H1 (cell line): ENCODE measurements at regions not wholly inside any gene's neighbourhood (a gene's known extent, or its start where the extent isn't known, plus 50 kb on each side); places are given as distances from the start of the nearest gene placed in this dataset.

ENCODE experiments used
- CTCF ChIA-PET: fragments of 300-600 bp; sonication (Branson Sonifier 250); formaldehyde crosslinking; loops from one replicate; lab custom pipeline; 2021; ENCODE audit not compliant: partially characterized antibody; lab: Charles Lee
- POLR2A ChIA-PET: fragments of 300-600 bp; sonication (Branson Sonifier 250); formaldehyde crosslinking; loops from one replicate; lab custom pipeline; 2021; ENCODE audit warnings: inconsistent platforms; ENCODE audit not compliant: partially characterized antibody; lab: Charles Lee
- DNase-seq, 2 experiments: peaks; one replicate each; pipeline versions ENCODE4 v3.0.0 to v3.0.0-alpha.2; 2010 to 2022; ENCODE audit warnings: low spot score in 2 of 2, low read depth in 1 of 2, mixed read lengths in 1 of 2
- FAIRE-seq: peaks from 2 replicates; lab custom pipeline; 2011; peaks lifted over from hg19 to GRCh38; lab: Jason Lieb, UNC
- H2AFZ ChIP-seq: 2 replicates; pipeline ENCODE4 v1.8.1; 2012; ENCODE audit warnings: low read length, inconsistent platforms
- H2AK5ac ChIP-seq: 2 replicates; pipeline ENCODE4 v1.6.1; 2013; ENCODE audit warnings: low read depth, low read length
- H2BK120ac ChIP-seq: replicated peaks from 2 replicates; pipeline ENCODE3; 2013; ENCODE audit warnings: low read depth, low read length, inconsistent platforms
- H2BK12ac ChIP-seq: 2 replicates; pipeline ENCODE4 v1.6.1; 2013; ENCODE audit warnings: low read depth, low read length
- H2BK15ac ChIP-seq: 2 replicates; pipeline ENCODE4 v1.6.1; 2013; ENCODE audit warnings: low read length
- H2BK20ac ChIP-seq: 2 replicates; pipeline ENCODE4 v1.6.1; 2013; ENCODE audit warnings: low read length
- H2BK5ac ChIP-seq: 2 replicates; pipeline ENCODE4 v1.6.1; 2013; ENCODE audit warnings: low read depth, low read length
- H3K14ac ChIP-seq: 2 replicates; pipeline ENCODE4 v1.6.1; 2013; ENCODE audit warnings: inconsistent platforms; ENCODE audit not compliant: insufficient read length
- H3K18ac ChIP-seq: 2 replicates; pipeline ENCODE4 v1.6.1; 2013; ENCODE audit warnings: low read length; ENCODE audit errors: extremely low read depth
- H3K23ac ChIP-seq: 2 replicates; pipeline ENCODE4 v1.6.1; 2013; ENCODE audit warnings: inconsistent platforms; ENCODE audit not compliant: insufficient read length
- H3K23me2 ChIP-seq: 2 replicates; pipeline ENCODE4 v1.6.1; 2013; ENCODE audit warnings: low read depth, low read length
- H3K27ac ChIP-seq: 2 replicates; pipeline ENCODE4 v1.6.1; 2011; ENCODE audit warnings: low read depth, low read length, inconsistent platforms
- H3K27me3 ChIP-seq, 4 experiments: replicated peaks in 1 of 4; 1 replicate in 1 of 4; 2 replicates in 3 of 4; pipeline versions ENCODE4 v1.6.1 to v1.8.1; 2011 to 2013; ENCODE audit warnings: low read length in 3 of 4, mild to moderate bottlenecking in 3 of 4, inconsistent platforms in 2 of 4, mixed read lengths in 2 of 4, moderate library complexity in 1 of 4; ENCODE audit not compliant: control insufficient read depth in 3 of 4, insufficient read depth in 3 of 4; ENCODE audit errors: extremely low read depth in 1 of 4
- H3K36me3 ChIP-seq, 4 experiments: 2 replicates each; pipeline versions ENCODE4 v1.6.1 to v1.8.1; 2011 to 2013; ENCODE audit warnings: mild to moderate bottlenecking in 4 of 4, low read length in 3 of 4, moderate library complexity in 2 of 4, control low read depth in 1 of 4, inconsistent platforms in 1 of 4; ENCODE audit not compliant: insufficient read depth in 4 of 4, control insufficient read depth in 2 of 4
- H3K4ac ChIP-seq: replicated peaks from 2 replicates; pipeline ENCODE3; 2013; ENCODE audit warnings: low read length, low read depth, mixed read lengths, inconsistent platforms; ENCODE audit not compliant: insufficient read length
- H3K4me1 ChIP-seq, 4 experiments: replicated peaks in 1 of 4; 1 replicate in 1 of 4; 2 replicates in 3 of 4; pipeline versions ENCODE4 v1.6.1 to v1.8.1; 2011 to 2013; ENCODE audit warnings: low read length in 3 of 4, inconsistent platforms in 2 of 4, mixed read lengths in 1 of 4; ENCODE audit not compliant: insufficient read depth in 4 of 4, control insufficient read depth in 3 of 4
- H3K4me2 ChIP-seq, 2 experiments: 2 replicates each; pipeline versions ENCODE4 v1.6.1 to v1.8.1; 2011 to 2013; ENCODE audit warnings: low read depth in 2 of 2, low read length in 2 of 2, control low read depth in 1 of 2, inconsistent platforms in 1 of 2, mild to moderate bottlenecking in 1 of 2; ENCODE audit not compliant: insufficient read depth in 1 of 2
- H3K4me3 ChIP-seq, 4 experiments: fragments of 200-600, 300-600 bp in 1 of 4; sonication (generic), shearing (Covaris generic), sonication (Bioruptor Twin) in 1 of 4; 2 replicates each; pipeline versions ENCODE4 v1.5.1 to v1.8.1; 2011 to 2016; ENCODE audit warnings: low read length in 4 of 4, low read depth in 3 of 4, control low read depth in 2 of 4, inconsistent platforms in 2 of 4, mild to moderate bottlenecking in 2 of 4, mixed read lengths in 1 of 4, moderate library complexity in 1 of 4; ENCODE audit not compliant: insufficient read depth in 2 of 4; ENCODE audit errors: extremely low read depth in 1 of 4
- H3K56ac ChIP-seq: replicated peaks from 2 replicates; pipeline ENCODE3; 2013; ENCODE audit warnings: low read depth, mild to moderate bottlenecking, mixed read lengths, low read length, inconsistent platforms; ENCODE audit not compliant: insufficient read length
- H3K79me1 ChIP-seq: 2 replicates; pipeline ENCODE4 v1.6.1; 2013; ENCODE audit warnings: low read depth, low read length, control low read depth
- H3K79me2 ChIP-seq, 2 experiments: 2 replicates each; pipeline versions ENCODE4 v1.6.1 to v1.8.1; 2012 to 2013; ENCODE audit warnings: low read length in 2 of 2, mild to moderate bottlenecking in 2 of 2, inconsistent platforms in 1 of 2; ENCODE audit not compliant: insufficient read depth in 2 of 2, control insufficient read depth in 1 of 2
- H3K9ac ChIP-seq, 4 experiments: replicated peaks in 1 of 4; 1 replicate in 1 of 4; 2 replicates in 3 of 4; pipeline versions ENCODE4 v1.6.1 to v1.8.1; 2011 to 2013; ENCODE audit warnings: low read depth in 3 of 4, low read length in 3 of 4, control low read depth in 2 of 4, mild to moderate bottlenecking in 2 of 4, moderate library complexity in 2 of 4, inconsistent platforms in 1 of 4; ENCODE audit errors: extremely low read depth in 1 of 4
- H3K9me3 ChIP-seq, 2 experiments: 2 replicates each; pipeline versions ENCODE4 v1.6.1 to v1.8.1; 2012 to 2013; ENCODE audit warnings: mild to moderate bottlenecking in 2 of 2, moderate library complexity in 2 of 2, control low read depth in 1 of 2, inconsistent platforms in 1 of 2, low read depth in 1 of 2, low read length in 1 of 2, mixed read lengths in 1 of 2; ENCODE audit not compliant: insufficient read depth in 2 of 2
- H4K20me1 ChIP-seq, 2 experiments: replicated peaks in 1 of 2; 2 replicates each; pipeline versions ENCODE3 to v1.8.1; 2011 to 2013; ENCODE audit warnings: inconsistent platforms in 2 of 2, low read length in 2 of 2, mild to moderate bottlenecking in 1 of 2; ENCODE audit not compliant: insufficient read depth in 2 of 2, control insufficient read depth in 1 of 2
- H4K5ac ChIP-seq: 2 replicates; pipeline ENCODE4 v1.6.1; 2013; ENCODE audit warnings: low read length, low read depth, mixed read lengths, inconsistent platforms; ENCODE audit not compliant: insufficient read length
- H4K8ac ChIP-seq: 2 replicates; pipeline ENCODE4 v1.8.0; 2013; ENCODE audit warnings: mild to moderate bottlenecking, moderate library complexity, low read length, inconsistent platforms; ENCODE audit not compliant: insufficient read depth; ENCODE audit errors: extremely low read depth
- H4K91ac ChIP-seq: replicated peaks from 2 replicates; pipeline ENCODE3; 2013; ENCODE audit warnings: low read length, mixed read lengths, inconsistent platforms; ENCODE audit not compliant: insufficient read length
- RXRA ChIP-seq: IDR thresholded peaks from 2 replicates; pipeline ENCODE4 v1.6.1; 2011; ENCODE audit warnings: low read depth, mild to moderate bottlenecking, low read length, moderate library complexity; ENCODE audit not compliant: insufficient read depth
- TEAD4 ChIP-seq: IDR thresholded peaks from 2 replicates; pipeline ENCODE4 v1.6.1; 2012; ENCODE audit warnings: low read depth, low read length, inconsistent platforms, mixed read lengths
- WGBS, 2 experiments: shearing (Covaris generic) in 1 of 2; methylation state at CpG; one replicate each; pipeline versions ENCODE4 v1.1.6 to v1.1.7; 2013 to 2015; ENCODE audit warnings: low lambda C conversion rate in 2 of 2, mixed read lengths in 2 of 2, inconsistent platforms in 1 of 2, low coverage in 1 of 2, missing lambda C conversion rate in 1 of 2; ENCODE audit not compliant: insufficient replicate concordance in 2 of 2, insufficient coverage in 1 of 2, insufficient read length in 1 of 2; ENCODE audit errors: extremely low coverage in 1 of 2, missing lambda C conversion rate in 1 of 2; 5-methylcytosine and 5-hydroxymethylcytosine counted together
- TF ChIP-seq, protein P1 (sequence below): IDR thresholded peaks from 2 replicates; pipeline ENCODE4 v1.6.1; 2012; ENCODE audit warnings: low read length, inconsistent platforms

DNA sequence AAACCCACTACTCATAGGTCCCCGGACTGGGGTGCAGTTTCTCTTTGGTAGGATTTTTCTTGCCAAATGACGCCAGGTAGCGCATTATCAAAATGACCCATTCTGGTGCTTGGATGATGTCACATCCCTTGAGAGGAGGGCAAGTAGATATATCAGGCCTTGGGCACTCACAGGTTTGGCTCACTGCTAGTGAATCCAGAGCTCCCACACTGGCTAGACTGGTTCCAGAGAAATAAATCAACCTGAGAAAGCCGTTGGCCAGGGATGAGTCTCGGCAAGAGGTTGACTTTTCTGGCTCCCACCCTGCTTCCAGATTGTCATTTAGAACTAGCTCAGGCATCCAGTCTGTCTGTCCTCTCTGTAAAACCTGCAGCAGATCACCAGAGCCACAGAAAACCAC lies 188.4 kb upstream of the MAF start:
- Histone ChIP-seq H3K36me3 (no peaks in the 10 kb centered on the region), H4K91ac (no peak overlapping the region), H3K23me2 (peaks cover 8% of the 10 kb centered on the region; the same call in 1 of the 2 replicates), H4K8ac (no peak overlapping the region), H2BK15ac (no peak overlapping the region), H3K79me2 (no peaks in the 10 kb centered on the region), H4K20me1 (peaks cover 0 to 5% of the 10 kb centered on the region in 2 experiments), H3K4me2 (no peak overlapping the region), H3K56ac (no peak overlapping the region), H3K4me3 (no peak overlapping the region), H2BK120ac (no peak overlapping the region), H3K79me1 (no peaks in the 10 kb centered on the region), H2BK20ac (no peak overlapping the region), H3K9ac (no peak overlapping the region), H3K18ac (no peak overlapping the region), H3K14ac (no peak overlapping the region), H4K5ac (no peak overlapping the region), H3K27ac (no peak overlapping the region), H2AK5ac (no peak overlapping the region), H2BK12ac (no peak overlapping the region), H3K4me1 (no peaks in the 10 kb centered on the region), H3K4ac (no peak overlapping the region), H3K27me3 (no peaks in the 10 kb centered on the region), H3K23ac (no peak overlapping the region), H2BK5ac (no peak overlapping the region), H2AFZ (no peak overlapping the region), H3K9me3 (no peaks in the 10 kb centered on the region)
- ChIA-PET POLR2A (no interaction called here), CTCF (no interaction called here)
- no peak for TF ChIP-seq TEAD4
- no peak for TF ChIP-seq RXRA
- TF ChIP-seq, protein P1, sequence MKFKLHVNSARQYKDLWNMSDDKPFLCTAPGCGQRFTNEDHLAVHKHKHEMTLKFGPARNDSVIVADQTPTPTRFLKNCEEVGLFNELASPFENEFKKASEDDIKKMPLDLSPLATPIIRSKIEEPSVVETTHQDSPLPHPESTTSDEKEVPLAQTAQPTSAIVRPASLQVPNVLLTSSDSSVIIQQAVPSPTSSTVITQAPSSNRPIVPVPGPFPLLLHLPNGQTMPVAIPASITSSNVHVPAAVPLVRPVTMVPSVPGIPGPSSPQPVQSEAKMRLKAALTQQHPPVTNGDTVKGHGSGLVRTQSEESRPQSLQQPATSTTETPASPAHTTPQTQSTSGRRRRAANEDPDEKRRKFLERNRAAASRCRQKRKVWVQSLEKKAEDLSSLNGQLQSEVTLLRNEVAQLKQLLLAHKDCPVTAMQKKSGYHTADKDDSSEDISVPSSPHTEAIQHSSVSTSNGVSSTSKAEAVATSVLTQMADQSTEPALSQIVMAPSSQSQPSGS: no peak
- FAIRE-seq (no peak), DNase-seq (no peak)
- WGBS, 2 experiments: 82% methylated on average over 4 of the region's 5 CpGs; no CpG with 5 or more reads in 1 of the 2 experiments
